ENCODE measurements at regions not wholly inside any gene's neighbourhood (a gene's known extent, or its start where the extent isn't known, plus 50 kb on each side); places are given as distances from the start of the nearest gene placed in this dataset.

DNA sequence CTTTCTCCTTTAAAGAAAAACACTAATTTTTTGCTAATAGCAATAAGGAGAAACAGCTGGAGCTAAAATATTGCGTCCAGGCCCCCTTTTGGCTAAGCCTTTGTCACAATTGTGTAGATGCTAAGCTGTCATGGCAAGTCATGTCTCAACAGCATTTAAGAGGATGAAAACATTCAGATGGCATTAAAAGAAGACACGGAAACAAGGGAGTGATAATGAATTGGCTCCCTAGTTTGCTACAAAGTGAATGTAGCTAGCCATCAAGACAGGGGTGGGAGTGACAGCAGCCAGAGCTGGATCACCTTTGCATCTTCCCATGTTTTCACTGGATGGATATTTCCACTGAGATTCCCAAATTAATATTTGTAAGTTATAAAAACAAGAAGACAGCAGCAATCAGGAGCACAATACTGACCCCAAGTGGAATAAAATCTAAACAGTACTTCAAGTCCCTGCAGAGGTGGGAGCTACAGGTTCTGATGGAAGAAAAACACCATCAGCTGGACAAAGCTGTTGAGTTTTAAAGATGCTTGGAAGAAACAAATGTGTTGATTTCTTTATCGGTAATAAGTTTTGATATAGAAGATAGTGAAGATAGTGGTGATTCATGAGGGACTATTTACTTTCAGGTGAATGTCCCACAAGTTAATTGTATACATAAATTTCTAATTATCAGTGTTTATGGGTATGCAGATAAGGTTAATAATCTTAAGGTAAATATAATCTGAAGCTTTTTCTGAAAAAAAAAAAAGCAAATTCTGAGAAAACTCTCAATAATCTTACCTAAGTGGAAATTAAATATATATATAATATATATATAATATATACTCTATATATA, 129.4 kb downstream of the SLC16A9 start:
- TF ChIP-seq FOSL2 (IDR thresholded peaks at IDR 0.05) (no peak), FOSL2 (CRISPR knock-in tag; IDR thresholded peaks at IDR 0.05) (no peak), MAFK (IDR thresholded peaks at IDR 0.05; ENCODE audit: partially characterized antibody) (no peak), RAD21 (conservative IDR thresholded peaks at IDR 0.05 in 1 of 2, IDR thresholded peaks at IDR 0.05 in 1 of 2) (peak; percentile 58 to 65), RFX5 (IDR thresholded peaks at IDR 0.05) (no peak), POLR2A (IDR thresholded peaks at IDR 0.05; ENCODE audit: low read length) (no peak), CTCF (IDR thresholded peaks at IDR 0.05) (peak; percentile 57), MAX (IDR thresholded peaks at IDR 0.05) (no peak), RNF2 (IDR thresholded peaks at IDR 0.05; ENCODE audit: borderline replicate concordance, low read depth) (no peak), ESRRA (IDR thresholded peaks at IDR 0.05; ENCODE audit: borderline replicate concordance, low read length) (no peak), POLR2AphosphoS2 (conservative IDR thresholded peaks at IDR 0.05; ENCODE audit: low read length) (no peak), REST (IDR thresholded peaks at IDR 0.05) (no peak), CHD2 (IDR thresholded peaks at IDR 0.05; ENCODE audit: low read length, partially characterized antibody) (no peak), CBX2 (IDR thresholded peaks at IDR 0.05; ENCODE audit: borderline replicate concordance, low read depth) (no peak)
- TF ChIP-seq, protein P1, sequence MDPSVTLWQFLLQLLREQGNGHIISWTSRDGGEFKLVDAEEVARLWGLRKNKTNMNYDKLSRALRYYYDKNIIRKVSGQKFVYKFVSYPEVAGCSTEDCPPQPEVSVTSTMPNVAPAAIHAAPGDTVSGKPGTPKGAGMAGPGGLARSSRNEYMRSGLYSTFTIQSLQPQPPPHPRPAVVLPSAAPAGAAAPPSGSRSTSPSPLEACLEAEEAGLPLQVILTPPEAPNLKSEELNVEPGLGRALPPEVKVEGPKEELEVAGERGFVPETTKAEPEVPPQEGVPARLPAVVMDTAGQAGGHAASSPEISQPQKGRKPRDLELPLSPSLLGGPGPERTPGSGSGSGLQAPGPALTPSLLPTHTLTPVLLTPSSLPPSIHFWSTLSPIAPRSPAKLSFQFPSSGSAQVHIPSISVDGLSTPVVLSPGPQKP (IDR thresholded peaks at IDR 0.05; ENCODE audit: low read depth, low read length) = no peak
